ENCODE measurements at regions not wholly inside any gene's neighbourhood (a gene's known extent, or its start where the extent isn't known, plus 50 kb on each side); places are given as distances from the start of the nearest gene placed in this dataset.

DNA sequence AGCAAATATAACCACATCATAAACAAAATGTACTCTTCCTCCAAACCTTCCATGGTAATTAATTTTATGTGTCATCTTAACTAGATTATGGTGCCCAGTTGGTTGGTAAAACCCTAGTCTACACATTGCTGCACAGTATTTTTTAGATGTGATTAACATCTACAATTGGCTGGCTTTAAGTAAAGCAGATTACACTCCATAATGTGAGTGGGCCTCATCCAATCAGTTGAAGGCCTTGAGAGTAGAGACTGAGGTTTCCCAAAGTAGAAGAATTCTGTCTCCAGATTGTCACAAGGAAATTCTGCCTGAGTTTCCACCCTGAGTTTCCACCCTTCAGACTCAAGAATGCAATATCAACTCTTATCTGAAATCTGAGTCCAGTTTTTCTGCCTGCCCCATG, 128.4 kb upstream of the USP25 start:
- TF ChIP-seq POLR2A (IDR thresholded peaks at IDR 0.05; ENCODE audit: low read length), result no peak
- TF ChIP-seq GATA1 (IDR thresholded peaks at IDR 0.05; ENCODE audit: low read depth, low read length), result no peak

All from erythroblast (primary cell).